Small intestine (tissue), 7 donors: ENCODE measurements at regions not wholly inside any gene's neighbourhood (a gene's known extent, or its start where the extent isn't known, plus 50 kb on each side); places are given as distances from the start of the nearest gene placed in this dataset.

Experiments
- DNase-seq, 2 donors: peaks; one replicate each; pipeline versions ENCODE4 v3.0.0 to v3.0.0-alpha.2; 2013
- FAIRE-seq: peaks from 2 replicates; lab custom pipeline; 2012; peaks lifted over from hg19 to GRCh38; lab: Jason Lieb, UNC
- H3K27ac ChIP-seq, 3 donors: one replicate each; pipeline ENCODE4 v1.5.1; 2013; ENCODE audit warnings: low read length in 2 of 3, mild to moderate bottlenecking in 2 of 3, control low read depth in 1 of 3, inconsistent platforms in 1 of 3, low read depth in 1 of 3, moderate library complexity in 1 of 3
- H3K27me3 ChIP-seq, 3 donors: one replicate each; pipeline ENCODE4 v1.6.1; 2013; ENCODE audit warnings: low read length in 3 of 3, inconsistent platforms in 1 of 3; ENCODE audit not compliant: control insufficient read depth in 3 of 3, insufficient read depth in 3 of 3
- H3K36me3 ChIP-seq, 3 donors: one replicate each; pipeline ENCODE4 v1.6.1; 2013; ENCODE audit warnings: low read length in 3 of 3, inconsistent platforms in 1 of 3, low read depth in 1 of 3, mild to moderate bottlenecking in 1 of 3, moderate library complexity in 1 of 3; ENCODE audit not compliant: control insufficient read depth in 3 of 3, insufficient read depth in 2 of 3
- H3K4me1 ChIP-seq, 3 donors: one replicate each; pipeline ENCODE4 v1.6.1; 2013; ENCODE audit warnings: low read length in 2 of 3, inconsistent platforms in 1 of 3, low read depth in 1 of 3, mild to moderate bottlenecking in 1 of 3, moderate library complexity in 1 of 3; ENCODE audit not compliant: control insufficient read depth in 3 of 3, insufficient read depth in 2 of 3
- H3K4me3 ChIP-seq, 3 donors: one replicate each; pipeline ENCODE4 v1.5.1; 2013; ENCODE audit warnings: low read length in 3 of 3, control low read depth in 1 of 3, inconsistent platforms in 1 of 3, low read depth in 1 of 3, mild to moderate bottlenecking in 1 of 3, moderate library complexity in 1 of 3
- H3K9me3 ChIP-seq, 2 donors: one replicate each; pipeline ENCODE4 v1.6.1; 2013; ENCODE audit warnings: low read depth in 1 of 2, low read length in 1 of 2; ENCODE audit not compliant: control insufficient read depth in 2 of 2, insufficient read depth in 1 of 2
- WGBS, 3 donors: extraction: QIAGEN DNeasy Blood & Tissue Kit; methylation state at CpG; one replicate each; pipeline ENCODE4 v1.1.7; 2013; 5-methylcytosine and 5-hydroxymethylcytosine counted together
- donor health status: healthy with polysubstance abuse.
- donor health status: control.
- donor health status: control.
- donor health status: Bipolar disorder and iron deficiency.
- donor health status: healthy.

GRCh38 chr11:92826603-92827002 is 142.8 kb upstream of the MTNR1B start:
- H3K4me3 ChIP-seq: no peak overlapping the region
- FAIRE-seq (no peak), DNase-seq (no peak)
- H3K27ac ChIP-seq: no peak overlapping the region
- H3K36me3 ChIP-seq: no peaks in the 10 kb centered on the region
- H3K9me3 ChIP-seq: no peaks in the 10 kb centered on the region
- H3K4me1 ChIP-seq: no peaks in the 10 kb centered on the region
- 38 to 59% (median 55%) methylated on average over 1 of the region's 1 CpG for WGBS, 3 donors
- H3K27me3 ChIP-seq: no peaks in the 10 kb centered on the region

DNA sequence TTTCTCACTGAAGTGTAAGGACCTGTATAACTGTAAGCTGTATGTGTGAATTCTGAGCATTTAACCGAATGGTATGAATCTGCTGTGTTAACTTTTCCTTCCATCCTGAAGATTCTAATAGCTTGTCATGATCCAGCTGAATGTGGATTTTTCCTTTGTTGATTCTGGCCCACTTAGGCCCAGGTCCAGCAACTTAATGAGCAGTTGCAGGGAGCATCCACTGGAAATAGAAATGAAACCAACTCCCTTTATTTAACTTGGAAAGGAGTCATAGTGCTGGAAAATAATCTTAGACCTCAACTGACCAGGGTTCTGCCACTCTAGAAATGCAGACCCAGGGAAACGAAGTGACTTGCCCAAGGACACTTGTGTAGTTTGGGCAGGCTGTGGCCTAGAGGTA is 142.3 kb upstream of the MTNR1B start:
- Histone ChIP-seq H3K4me3 (no peak overlapping the region), H3K4me1 (no peaks in the 10 kb centered on the region), H3K27me3 (no peaks in the 10 kb centered on the region), H3K27ac (no peak overlapping the region), H3K9me3 (no peaks in the 10 kb centered on the region), H3K36me3 (no peaks in the 10 kb centered on the region)
- FAIRE-seq (no peak), DNase-seq (no peak)
- 41 to 60% (median 57%) methylated on average over 2 of the region's 2 CpGs for WGBS, 3 donors

DNA sequence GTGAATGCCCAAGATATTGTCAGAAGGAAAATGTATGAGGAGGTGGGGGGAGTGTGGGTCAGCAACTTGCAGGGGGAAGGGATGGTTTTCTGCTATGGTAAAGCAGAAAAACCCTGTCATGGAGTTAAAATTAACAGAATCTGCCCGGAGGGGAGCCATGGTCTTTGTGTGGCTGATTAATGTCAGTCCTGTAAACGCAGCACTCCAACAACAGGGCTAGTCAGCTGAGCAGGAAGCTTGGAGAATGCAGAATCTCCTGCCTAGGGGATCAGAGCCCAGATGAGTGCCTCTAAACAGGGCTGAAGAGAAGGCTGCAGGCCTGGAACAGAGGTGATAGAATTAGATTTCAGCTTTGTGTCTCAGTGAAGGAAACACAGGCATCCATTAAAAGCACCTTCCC is 140.9 kb upstream of the MTNR1B start:
- H3K27ac ChIP-seq: no peak overlapping the region
- DNase-seq (no peak), FAIRE-seq (no peak)
- H3K4me1 ChIP-seq: no peaks in the 10 kb centered on the region
- H3K9me3 ChIP-seq: no peaks in the 10 kb centered on the region
- no peaks in the 10 kb centered on the region for H3K27me3 ChIP-seq
- 25 to 44% (median 27%) methylated on average over 2 of the region's 2 CpGs for WGBS, 3 donors
- no peaks in the 10 kb centered on the region for H3K36me3 ChIP-seq
- H3K4me3 ChIP-seq: no peak overlapping the region

GRCh38 chr11:92829121-92829520 is 140.3 kb upstream of the MTNR1B start:
- no peaks in the 10 kb centered on the region for H3K27me3 ChIP-seq
- no peak for FAIRE-seq

DNA sequence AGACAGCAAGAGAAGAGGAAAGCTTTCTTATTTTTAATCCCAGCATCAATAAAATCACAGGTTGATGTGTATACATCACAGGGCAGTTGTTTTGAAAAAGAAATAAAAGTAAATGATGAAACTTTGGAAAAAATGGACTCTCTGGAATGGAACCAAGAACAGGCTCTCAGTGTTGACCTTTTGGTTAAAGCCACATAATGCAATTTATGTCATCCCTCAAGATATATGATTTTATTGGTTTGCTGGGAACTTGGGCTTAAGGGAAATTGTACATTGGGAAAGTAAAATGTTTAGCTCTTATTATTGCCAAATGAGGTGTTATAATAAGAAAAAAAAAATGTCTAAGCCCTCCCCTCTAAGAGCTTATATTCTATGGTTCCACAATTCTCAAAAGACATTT is 139.8 kb upstream of the MTNR1B start:
- Histone ChIP-seq H3K9me3 (no peaks in the 10 kb centered on the region), H3K4me3 (no peak overlapping the region), H3K27me3 (no peaks in the 10 kb centered on the region), H3K36me3 (no peaks in the 10 kb centered on the region), H3K27ac (no peak overlapping the region), H3K4me1 (no peaks in the 10 kb centered on the region)
- DNase-seq (no peak), FAIRE-seq (no peak)

More at GRCh38 chr11:92829121-92829520, 140.3 kb upstream of the MTNR1B start:
- 88 to 94% (median 89%) methylated on average over 3 of the region's 3 CpGs for WGBS, 3 donors
- H3K27ac ChIP-seq: no peak overlapping the region
- H3K4me3 ChIP-seq: no peak overlapping the region
- H3K4me1 ChIP-seq: no peaks in the 10 kb centered on the region
- no peaks in the 10 kb centered on the region for H3K36me3 ChIP-seq
- H3K9me3 ChIP-seq: no peaks in the 10 kb centered on the region
- no peak for DNase-seq

DNA sequence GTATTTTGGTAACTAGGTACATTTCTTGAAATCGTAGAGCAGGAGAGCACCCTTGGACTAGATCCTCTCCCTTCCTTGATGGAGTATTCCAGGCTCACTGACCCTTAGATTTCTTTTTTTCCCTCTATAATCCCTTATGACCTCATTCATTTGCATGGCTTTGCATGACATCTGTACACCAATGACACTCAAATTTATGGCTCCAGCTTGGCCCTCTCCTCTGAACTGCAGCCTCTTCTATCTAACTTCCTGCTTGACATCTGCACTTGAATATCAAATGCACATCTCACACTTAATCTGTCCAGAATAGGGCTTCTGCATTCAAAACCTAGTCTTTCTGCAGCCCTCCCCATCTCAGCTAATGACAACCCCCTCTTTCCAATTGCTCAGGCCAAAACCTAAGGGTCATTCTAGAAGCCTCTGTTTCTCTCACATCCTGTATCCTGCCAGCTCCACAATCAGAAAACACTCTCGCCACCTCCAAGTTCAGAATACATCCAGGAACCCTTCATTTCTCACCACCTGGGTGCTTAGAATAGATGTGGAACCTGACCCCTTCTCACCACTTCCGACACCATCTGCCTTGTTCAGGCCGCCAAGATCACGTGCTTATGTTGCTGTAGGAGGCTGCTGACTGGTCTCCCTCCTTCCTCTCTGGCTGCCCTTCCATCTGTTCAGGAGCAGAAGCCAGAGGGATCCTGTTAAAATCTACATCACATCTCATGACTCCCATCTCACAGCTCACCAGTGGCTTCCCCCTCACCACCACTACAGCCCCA is 138.9 kb upstream of the MTNR1B start:
- Histone ChIP-seq H3K9me3 (no peaks in the 10 kb centered on the region), H3K4me1 (no peaks in the 10 kb centered on the region), H3K27ac (no peak overlapping the region), H3K36me3 (no peaks in the 10 kb centered on the region), H3K4me3 (no peak overlapping the region), H3K27me3 (no peaks in the 10 kb centered on the region)
- FAIRE-seq (no peak), DNase-seq (no peak)
- WGBS, 3 donors: 71 to 73% (median 72%) methylated on average over 5 of the region's 5 CpGs

- no peaks in the 10 kb centered on the region for H3K4me1 ChIP-seq
- no peak overlapping the region for H3K27ac ChIP-seq
- no peaks in the 10 kb centered on the region for H3K27me3 ChIP-seq
- no peak overlapping the region for H3K4me3 ChIP-seq
- H3K9me3 ChIP-seq: no peaks in the 10 kb centered on the region
- FAIRE-seq: no peak
- no peak for DNase-seq
- no peaks in the 10 kb centered on the region for H3K36me3 ChIP-seq
- 44 to 61% (median 50%) methylated on average over 3 of the region's 3 CpGs for WGBS, 3 donors
These were observed 135.0 kb upstream of the MTNR1B start for GRCh38 chr11:92834296-92835020.

GRCh38 chr11:92837595-92837994 is 131.9 kb upstream of the MTNR1B start:
- DNase-seq (no peak), FAIRE-seq (no peak)
- H3K27me3 ChIP-seq: no peaks in the 10 kb centered on the region
- H3K4me3 ChIP-seq: no peak overlapping the region
- H3K9me3 ChIP-seq: no peaks in the 10 kb centered on the region
- 61 to 77% (median 62%) methylated on average over 3 of the region's 3 CpGs for WGBS, 3 donors
- H3K27ac ChIP-seq: no peak overlapping the region
- H3K4me1 ChIP-seq: no peaks in the 10 kb centered on the region
- no peaks in the 10 kb centered on the region for H3K36me3 ChIP-seq
